ENCODE measurements at regions not wholly inside any gene's neighbourhood (a gene's known extent, or its start where the extent isn't known, plus 50 kb on each side); places are given as distances from the start of the nearest gene placed in this dataset.

GRCh38 chr22:47443836-47444745, 681.6 kb downstream of the TBC1D22A start:
- H3K4ac ChIP-seq (ENCODE audit: low read length) = no peak overlapping the region
- H3K23ac ChIP-seq (ENCODE audit: low read depth, low read length, poor library complexity) = no peak overlapping the region
- no peak overlapping the region for H3K9ac ChIP-seq (ENCODE audit: low read depth, low read length, poor library complexity)
- H2AFZ ChIP-seq (ENCODE audit: low read length) = no peak overlapping the region
- no peak overlapping the region for H2BK120ac ChIP-seq (ENCODE audit: low read depth, low read length)
- no peak overlapping the region for H2BK15ac ChIP-seq (ENCODE audit: low read length)
- H4K8ac ChIP-seq (ENCODE audit: low read depth, low read length) = no peak overlapping the region
- no peaks in the 10 kb centered on the region for H3K79me1 ChIP-seq (ENCODE audit: low read depth, low read length)
- peaks cover 0 to 73% of the 10 kb centered on the region in 2 donors for H3K9me3 ChIP-seq (replicated peaks in 1 of 2; ENCODE audit: control insufficient read depth in 2 of 2, insufficient read depth in 1 of 2, low read depth in 1 of 2, low read length in 2 of 2)
- H3K14ac ChIP-seq (ENCODE audit: low read length) = no peak overlapping the region
- no CpG with 5 or more reads among the region's 16 CpGs for WGBS, 2 donors (ENCODE audit: extremely low coverage in 2 of 2, insufficient read length in 2 of 2, insufficient replicate concordance in 1 of 2)
- H2BK12ac ChIP-seq (ENCODE audit: low read length) = no peak overlapping the region
- H3K36me3 ChIP-seq (replicated peaks in 1 of 2; ENCODE audit: control insufficient read depth in 2 of 2, insufficient read depth in 2 of 2, low read length in 2 of 2) = no peaks in the 10 kb centered on the region
- no peak overlapping the region for H2AK5ac ChIP-seq (ENCODE audit: low read depth, low read length)
- H3K27ac ChIP-seq (replicated peaks; ENCODE audit: low read length) = no peak overlapping the region
- H4K91ac ChIP-seq (ENCODE audit: low read depth, low read length, poor library complexity) = no peak overlapping the region
- H3K27me3 ChIP-seq (ENCODE audit: control insufficient read depth in 3 of 3, insufficient read depth in 3 of 3, low read depth in 1 of 3, low read length in 3 of 3) = no peaks in the 10 kb centered on the region
- H3K18ac ChIP-seq (ENCODE audit: low read length) = no peak overlapping the region
- no peak overlapping the region for H3K4me3 ChIP-seq (ENCODE audit: low read length in 2 of 2)
- no peak for DNase-seq (ENCODE audit: low spot score)
- H3K4me2 ChIP-seq (ENCODE audit: insufficient read depth, low read length, poor library complexity, severe bottlenecking) = no peak overlapping the region
- H3K4me1 ChIP-seq (ENCODE audit: control insufficient read depth in 2 of 2, insufficient read depth in 1 of 2, low read depth in 1 of 2, low read length in 2 of 2) = no peaks in the 10 kb centered on the region
- no peak overlapping the region for H2BK5ac ChIP-seq (ENCODE audit: low read length)

DNA sequence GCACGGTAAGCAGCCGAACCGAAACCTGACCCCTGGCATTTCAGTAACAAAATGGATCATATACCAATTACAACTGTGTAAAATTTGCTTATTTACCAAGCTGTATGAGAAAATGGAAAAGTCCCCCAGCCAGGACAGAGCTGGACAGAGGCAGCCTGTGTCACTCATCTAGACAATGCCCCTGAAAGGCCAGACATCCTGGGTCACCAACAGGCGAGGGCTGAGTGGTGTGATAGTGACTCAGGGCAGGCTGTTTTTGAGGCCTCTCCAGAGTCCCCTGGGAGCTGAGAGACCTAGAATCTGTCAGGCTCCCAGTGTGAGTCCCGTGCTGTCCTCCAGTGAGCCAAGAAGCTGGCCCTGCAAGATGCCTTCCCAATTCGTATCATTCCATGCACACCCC, 680.4 kb downstream of the TBC1D22A start:
- Histone ChIP-seq H3K9ac (ENCODE audit: low read depth, low read length, poor library complexity) (no peak overlapping the region), H3K23ac (ENCODE audit: low read depth, low read length, poor library complexity) (no peak overlapping the region), H3K36me3 (replicated peaks in 1 of 2; ENCODE audit: control insufficient read depth in 2 of 2, insufficient read depth in 2 of 2, low read length in 2 of 2) (no peaks in the 10 kb centered on the region), H2BK12ac (ENCODE audit: low read length) (no peak overlapping the region), H2BK15ac (ENCODE audit: low read length) (no peak overlapping the region), H3K4ac (ENCODE audit: low read length) (no peak overlapping the region), H2AFZ (ENCODE audit: low read length) (no peak overlapping the region), H3K9me3 (replicated peaks in 1 of 2; ENCODE audit: control insufficient read depth in 2 of 2, insufficient read depth in 1 of 2, low read depth in 1 of 2, low read length in 2 of 2) (peaks cover 0 to 60% of the 10 kb centered on the region in 2 donors), H2BK120ac (ENCODE audit: low read depth, low read length) (no peak overlapping the region), H2BK5ac (ENCODE audit: low read length) (no peak overlapping the region), H3K27me3 (ENCODE audit: control insufficient read depth in 3 of 3, insufficient read depth in 3 of 3, low read depth in 1 of 3, low read length in 3 of 3) (no peaks in the 10 kb centered on the region), H4K8ac (ENCODE audit: low read depth, low read length) (no peak overlapping the region), H3K14ac (ENCODE audit: low read length) (no peak overlapping the region), H3K4me2 (ENCODE audit: insufficient read depth, low read length, poor library complexity, severe bottlenecking) (no peak overlapping the region), H2AK5ac (ENCODE audit: low read depth, low read length) (no peak overlapping the region), H4K91ac (ENCODE audit: low read depth, low read length, poor library complexity) (no peak overlapping the region), H3K18ac (ENCODE audit: low read length) (no peak overlapping the region), H3K79me1 (ENCODE audit: low read depth, low read length) (no peaks in the 10 kb centered on the region), H3K27ac (replicated peaks; ENCODE audit: low read length) (no peak overlapping the region), H3K4me3 (ENCODE audit: low read length in 2 of 2) (no peak overlapping the region), H3K4me1 (ENCODE audit: control insufficient read depth in 2 of 2, insufficient read depth in 1 of 2, low read depth in 1 of 2, low read length in 2 of 2) (no peaks in the 10 kb centered on the region)
- WGBS, 2 donors (ENCODE audit: extremely low coverage in 2 of 2, insufficient read length in 2 of 2, insufficient replicate concordance in 1 of 2) = no CpG with 5 or more reads among the region's 6 CpGs
- no peak for DNase-seq (ENCODE audit: low spot score)

DNA sequence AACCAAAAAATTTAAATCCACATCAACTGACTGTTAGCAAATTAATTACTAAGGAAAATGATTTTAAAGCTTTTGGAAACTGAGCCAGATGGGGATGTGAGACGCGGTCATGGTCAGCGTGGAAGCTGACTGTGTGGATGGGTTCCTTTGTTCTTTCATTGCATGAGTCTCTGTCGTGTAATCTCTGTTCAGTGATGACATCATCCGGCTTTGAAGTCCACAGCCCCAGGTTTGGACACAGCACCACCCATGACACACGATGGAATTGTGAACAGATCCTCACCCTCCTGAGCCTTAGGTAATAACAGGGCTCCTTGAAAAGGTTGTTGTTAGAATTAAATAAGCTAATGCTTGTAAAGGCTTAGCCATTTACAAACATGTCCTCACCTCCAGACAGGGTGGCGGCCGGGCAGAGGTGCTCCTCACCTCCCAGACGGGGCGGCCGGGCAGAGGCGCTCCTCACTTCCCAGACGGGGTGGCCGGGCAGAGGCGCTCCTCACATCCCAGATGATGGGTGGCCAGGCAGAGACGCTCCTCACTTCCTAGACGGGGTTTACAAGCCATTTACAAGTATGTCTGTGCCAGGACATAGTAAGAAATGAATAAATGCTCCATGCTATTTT, 677.3 kb downstream of the TBC1D22A start:
- WGBS, 2 donors (ENCODE audit: extremely low coverage in 2 of 2, insufficient read length in 2 of 2, insufficient replicate concordance in 1 of 2) = no CpG with 5 or more reads among the region's 17 CpGs

GRCh38 chr22:47437636-47438035, 675.2 kb downstream of the TBC1D22A start:
- H3K18ac ChIP-seq (ENCODE audit: low read length) = no peak overlapping the region
- H2BK15ac ChIP-seq (ENCODE audit: low read length) = no peak overlapping the region
- no peaks in the 10 kb centered on the region for H3K36me3 ChIP-seq (replicated peaks in 1 of 2; ENCODE audit: control insufficient read depth in 2 of 2, insufficient read depth in 2 of 2, low read length in 2 of 2)
- H2BK5ac ChIP-seq (ENCODE audit: low read length) = no peak overlapping the region
- no peaks in the 10 kb centered on the region for H3K79me1 ChIP-seq (ENCODE audit: low read depth, low read length)
- no peak overlapping the region for H4K8ac ChIP-seq (ENCODE audit: low read depth, low read length)
- peaks cover 0 to 52% of the 10 kb centered on the region in 2 donors for H3K9me3 ChIP-seq (replicated peaks in 1 of 2; ENCODE audit: control insufficient read depth in 2 of 2, insufficient read depth in 1 of 2, low read depth in 1 of 2, low read length in 2 of 2)
- H3K4ac ChIP-seq (ENCODE audit: low read length) = no peak overlapping the region
- no CpG with 5 or more reads among the region's 3 CpGs for WGBS, 2 donors (ENCODE audit: extremely low coverage in 2 of 2, insufficient read length in 2 of 2, insufficient replicate concordance in 1 of 2)
- no peak overlapping the region for H3K27ac ChIP-seq (replicated peaks; ENCODE audit: low read length)
- H3K4me1 ChIP-seq (ENCODE audit: control insufficient read depth in 2 of 2, insufficient read depth in 1 of 2, low read depth in 1 of 2, low read length in 2 of 2) = no peaks in the 10 kb centered on the region
- no peaks in the 10 kb centered on the region for H3K27me3 ChIP-seq (ENCODE audit: control insufficient read depth in 3 of 3, insufficient read depth in 3 of 3, low read depth in 1 of 3, low read length in 3 of 3)
- H2BK12ac ChIP-seq (ENCODE audit: low read length) = no peak overlapping the region
- no peak overlapping the region for H2AK5ac ChIP-seq (ENCODE audit: low read depth, low read length)
- no peak overlapping the region for H2BK120ac ChIP-seq (ENCODE audit: low read depth, low read length)
- no peak overlapping the region for H3K9ac ChIP-seq (ENCODE audit: low read depth, low read length, poor library complexity)
- H3K23ac ChIP-seq (ENCODE audit: low read depth, low read length, poor library complexity) = no peak overlapping the region
- H4K91ac ChIP-seq (ENCODE audit: low read depth, low read length, poor library complexity) = no peak overlapping the region
- no peak overlapping the region for H3K14ac ChIP-seq (ENCODE audit: low read length)
- no peak overlapping the region for H3K4me3 ChIP-seq (ENCODE audit: low read length in 2 of 2)
- H2AFZ ChIP-seq (ENCODE audit: low read length) = no peak overlapping the region
- H3K4me2 ChIP-seq (ENCODE audit: insufficient read depth, low read length, poor library complexity, severe bottlenecking) = no peak overlapping the region
- DNase-seq (ENCODE audit: low spot score) = no peak

More for the DNA sequence above, 677.3 kb downstream of the TBC1D22A start:
- Histone ChIP-seq H3K14ac (ENCODE audit: low read length) (no peak overlapping the region), H3K9ac (ENCODE audit: low read depth, low read length, poor library complexity) (no peak overlapping the region), H2BK12ac (ENCODE audit: low read length) (no peak overlapping the region), H3K27me3 (ENCODE audit: control insufficient read depth in 3 of 3, insufficient read depth in 3 of 3, low read depth in 1 of 3, low read length in 3 of 3) (no peaks in the 10 kb centered on the region), H3K4me1 (ENCODE audit: control insufficient read depth in 2 of 2, insufficient read depth in 1 of 2, low read depth in 1 of 2, low read length in 2 of 2) (no peaks in the 10 kb centered on the region), H3K36me3 (replicated peaks in 1 of 2; ENCODE audit: control insufficient read depth in 2 of 2, insufficient read depth in 2 of 2, low read length in 2 of 2) (no peaks in the 10 kb centered on the region), H3K23ac (ENCODE audit: low read depth, low read length, poor library complexity) (no peak overlapping the region), H3K9me3 (replicated peaks in 1 of 2; ENCODE audit: control insufficient read depth in 2 of 2, insufficient read depth in 1 of 2, low read depth in 1 of 2, low read length in 2 of 2) (peaks cover 0 to 54% of the 10 kb centered on the region in 2 donors), H3K4ac (ENCODE audit: low read length) (no peak overlapping the region), H3K18ac (ENCODE audit: low read length) (no peak overlapping the region), H3K4me2 (ENCODE audit: insufficient read depth, low read length, poor library complexity, severe bottlenecking) (no peak overlapping the region), H2AK5ac (ENCODE audit: low read depth, low read length) (no peak overlapping the region), H3K79me1 (ENCODE audit: low read depth, low read length) (no peaks in the 10 kb centered on the region), H2BK15ac (ENCODE audit: low read length) (no peak overlapping the region), H3K4me3 (ENCODE audit: low read length in 2 of 2) (no peak overlapping the region), H3K27ac (replicated peaks; ENCODE audit: low read length) (no peak overlapping the region), H2BK5ac (ENCODE audit: low read length) (no peak overlapping the region), H4K91ac (ENCODE audit: low read depth, low read length, poor library complexity) (no peak overlapping the region), H4K8ac (ENCODE audit: low read depth, low read length) (no peak overlapping the region), H2AFZ (ENCODE audit: low read length) (no peak overlapping the region), H2BK120ac (ENCODE audit: low read depth, low read length) (no peak overlapping the region)
- DNase-seq (ENCODE audit: low spot score) = no peak
